ENCODE measurements at regions not wholly inside any gene's neighbourhood (a gene's known extent, or its start where the extent isn't known, plus 50 kb on each side); places are given as distances from the start of the nearest gene placed in this dataset.

- DNase-seq: no peak
These were observed 58.3 kb upstream of the HAO2 start for GRCh38 chr1:119310301-119310700.

DNA sequence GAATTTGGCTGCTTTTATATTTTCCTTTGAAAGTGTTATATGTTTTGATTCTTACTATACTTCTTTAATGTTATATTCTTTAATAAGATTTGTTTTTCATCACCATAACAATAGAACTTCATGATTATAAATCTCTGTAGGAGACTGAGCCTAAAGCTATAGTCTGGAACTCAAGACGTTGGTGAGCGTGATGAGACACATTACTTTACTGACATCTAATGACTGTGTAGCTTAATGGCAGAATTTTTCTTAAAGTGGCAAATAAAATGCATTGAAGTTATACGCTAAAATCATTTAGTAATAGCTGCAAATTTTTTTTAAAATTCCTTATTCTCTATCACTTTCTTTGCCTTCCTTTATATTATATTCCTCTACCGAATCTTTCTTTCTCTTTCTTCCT is 56.1 kb upstream of the HAO2 start:
- no peak for DNase-seq

GRCh38 chr1:119314001-119314796 is 54.4 kb upstream of the HAO2 start:
- no peak for DNase-seq

- no peak for DNase-seq
These were observed 51.6 kb upstream of the HAO2 start for GRCh38 chr1:119316870-119317416.

DNA sequence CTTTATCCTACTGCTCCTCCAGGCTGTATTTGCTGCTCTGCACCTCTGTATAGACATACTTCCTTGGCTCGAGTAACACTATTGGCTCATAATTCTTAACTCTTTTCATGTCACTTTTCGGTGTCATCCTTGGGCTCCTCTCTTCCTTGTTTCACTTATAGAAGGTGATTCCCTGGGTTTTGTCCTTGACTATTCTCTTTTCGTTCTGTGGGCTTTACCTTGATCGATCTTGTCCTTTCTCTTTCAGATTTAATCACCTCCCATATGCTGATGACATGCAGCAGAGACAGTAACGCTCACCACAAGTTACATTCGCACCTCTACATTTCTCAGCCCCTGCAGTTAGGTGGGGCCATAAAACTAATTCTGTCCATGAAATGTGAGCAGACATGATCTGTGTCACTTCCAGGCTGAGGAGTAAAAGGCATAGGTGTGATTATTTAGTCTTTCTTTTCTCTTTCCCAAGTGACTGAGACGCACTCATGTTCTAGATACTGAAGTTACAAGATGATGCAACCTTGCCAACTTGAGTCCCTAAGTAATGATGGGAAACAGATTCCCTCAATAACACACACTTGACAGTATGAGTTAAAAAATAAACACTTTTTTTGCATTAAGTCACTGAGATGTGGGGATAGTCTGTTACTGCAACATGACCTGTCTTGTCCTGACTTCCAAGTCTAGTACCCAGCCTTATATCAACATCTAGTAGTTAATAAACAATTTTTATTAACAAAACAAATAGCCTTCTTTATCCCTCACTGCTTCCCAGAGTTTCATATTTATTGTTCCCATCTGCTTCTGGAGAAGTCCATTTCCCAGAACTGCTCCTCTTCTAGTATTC is 49.9 kb upstream of the HAO2 start:
- no peak for DNase-seq

Data from NCI-H1048 (cell line).